Smooth muscle cell of the brain vasculature (primary cell): ENCODE measurements at regions not wholly inside any gene's neighbourhood (a gene's known extent, or its start where the extent isn't known, plus 50 kb on each side); places are given as distances from the start of the nearest gene placed in this dataset.
A peak's percentile ranks its signal among the peaks of the same experiment; 100 is the strongest.

Experiments used
- DNase-seq: peaks from one replicate; pipeline ENCODE4 v3.0.0-alpha.2; 2012; ENCODE audit warnings: low read depth, low spot score

DNA sequence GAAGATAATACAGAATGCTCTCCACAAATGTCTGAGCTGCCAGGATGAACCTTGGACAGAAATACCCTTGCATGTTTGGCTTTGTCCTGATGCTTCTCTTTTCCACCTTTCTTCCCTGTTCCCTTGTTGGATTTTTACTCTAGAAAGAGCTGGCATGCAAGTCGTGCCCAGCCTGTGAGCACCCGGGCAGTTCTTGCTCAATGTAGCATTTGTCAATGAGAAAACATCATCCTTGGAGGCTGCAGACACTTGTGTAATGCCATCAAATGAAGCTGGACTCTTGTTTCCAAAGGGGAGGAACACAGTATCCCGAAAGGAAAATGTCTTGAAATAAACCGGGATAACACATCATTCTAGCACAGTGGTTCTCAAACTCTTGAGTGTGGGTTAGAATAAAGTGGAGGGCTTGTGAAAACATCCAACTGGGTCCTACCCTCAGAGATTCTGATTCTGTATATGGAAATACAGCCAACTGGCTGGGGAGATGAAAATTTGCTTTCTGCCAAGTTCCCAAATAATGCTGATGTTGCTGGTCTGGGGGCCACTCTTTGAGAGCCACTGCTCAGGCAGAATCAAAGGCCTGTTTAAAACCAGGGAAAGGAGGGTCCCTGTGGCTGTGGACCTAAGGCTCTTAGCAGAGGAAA lies 237.2 kb downstream of the SPATA18 start:
- no peak for DNase-seq

DNA sequence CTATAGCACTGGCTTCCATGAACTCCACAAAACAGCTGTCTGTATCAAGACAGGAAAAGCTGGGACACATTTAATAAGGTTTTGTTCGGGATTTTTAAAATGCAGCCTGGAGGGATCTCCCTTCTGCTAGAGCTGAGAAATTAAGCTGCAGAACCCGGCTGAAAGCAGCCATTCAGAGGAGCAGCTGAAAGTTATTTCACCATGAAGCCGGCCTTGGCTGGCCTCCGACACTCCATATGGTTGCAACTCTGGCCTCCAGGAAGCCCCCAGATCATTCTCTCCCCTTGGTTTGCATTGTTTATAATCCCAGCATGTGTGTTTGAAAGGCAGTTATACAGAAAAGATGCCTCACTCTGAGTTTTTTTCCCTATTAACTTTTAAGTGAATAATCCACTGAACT lies 239.4 kb downstream of the SPATA18 start:
- no peak for DNase-seq

GRCh38 chr4:52292245-52292644 lies 241.1 kb downstream of the SPATA18 start:
- no peak for DNase-seq

DNA sequence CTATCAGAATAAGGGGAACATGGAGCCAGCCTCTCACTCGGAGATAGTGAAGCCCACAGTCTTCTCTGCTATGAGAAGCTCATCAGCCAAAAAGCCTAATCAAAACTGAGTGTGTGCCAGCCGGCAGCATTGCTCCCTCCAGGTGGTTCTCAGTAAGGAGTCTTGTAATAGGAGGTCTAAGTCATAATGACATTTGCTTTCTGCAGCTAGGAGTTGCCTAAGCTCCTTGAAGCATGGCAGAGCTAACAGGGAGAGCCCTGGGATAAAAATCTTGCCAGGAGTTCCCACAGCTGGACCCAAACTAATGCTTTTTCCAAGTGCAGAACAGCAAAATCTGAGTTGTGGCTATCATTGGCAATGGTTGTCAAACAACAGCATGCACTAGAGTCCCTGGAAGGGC lies 245.2 kb downstream of the SPATA18 start:
- no peak for DNase-seq

GRCh38 chr4:52298444-52298843 lies 247.3 kb downstream of the SPATA18 start:
- no peak for DNase-seq

DNA sequence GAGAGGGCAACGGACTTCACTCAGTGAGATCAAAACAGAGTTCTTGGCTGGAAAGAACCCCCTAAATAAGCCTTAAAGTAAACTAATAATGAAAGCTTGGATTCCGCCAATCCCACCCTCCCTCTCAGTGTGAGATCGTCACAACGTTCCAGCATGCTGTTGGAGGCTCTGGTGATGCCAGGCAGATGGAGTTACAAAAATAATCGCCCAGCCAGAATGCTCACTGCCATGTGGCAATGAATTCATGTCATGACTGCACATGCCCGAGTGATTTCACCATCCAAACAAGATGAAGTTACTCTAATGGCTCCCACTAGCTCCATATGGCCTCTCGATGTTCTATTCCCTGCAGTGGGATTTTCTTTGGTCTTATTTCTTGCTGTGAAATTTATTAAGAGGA lies 248.0 kb downstream of the SPATA18 start:
- DNase-seq = no peak

DNA sequence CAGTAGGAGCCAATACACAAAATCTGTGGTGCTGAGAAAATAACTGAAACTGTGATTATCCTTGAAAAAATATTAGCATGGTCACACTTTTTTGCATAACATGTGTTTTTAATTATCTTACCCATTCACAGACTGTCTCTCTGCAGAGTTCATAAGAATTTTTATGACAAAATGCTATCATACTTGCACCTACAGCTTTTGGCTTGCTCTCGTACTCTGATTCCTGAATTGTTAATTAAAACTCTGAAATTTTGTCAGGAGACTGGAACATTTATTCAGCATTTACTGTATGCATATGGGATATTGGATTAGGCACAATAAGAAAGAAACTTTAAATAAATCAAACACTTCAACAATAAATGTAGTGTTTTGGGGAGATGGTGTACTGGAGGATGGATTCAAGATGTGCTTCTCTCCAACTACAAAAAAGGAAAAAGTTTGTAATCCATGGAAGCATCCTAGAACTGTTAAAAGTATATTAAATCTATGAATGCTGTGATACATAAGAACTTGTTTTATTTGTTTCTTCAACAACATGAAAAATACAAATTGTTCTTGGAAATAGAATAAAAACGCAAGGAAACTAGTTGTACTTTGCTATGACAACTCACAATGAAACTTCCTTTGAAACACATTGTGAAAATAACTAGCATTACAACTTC lies 260.5 kb downstream of the SPATA18 start:
- no peak for DNase-seq

GRCh38 chr4:52312722-52313121 lies 261.6 kb downstream of the SPATA18 start:
- DNase-seq = no peak

DNA sequence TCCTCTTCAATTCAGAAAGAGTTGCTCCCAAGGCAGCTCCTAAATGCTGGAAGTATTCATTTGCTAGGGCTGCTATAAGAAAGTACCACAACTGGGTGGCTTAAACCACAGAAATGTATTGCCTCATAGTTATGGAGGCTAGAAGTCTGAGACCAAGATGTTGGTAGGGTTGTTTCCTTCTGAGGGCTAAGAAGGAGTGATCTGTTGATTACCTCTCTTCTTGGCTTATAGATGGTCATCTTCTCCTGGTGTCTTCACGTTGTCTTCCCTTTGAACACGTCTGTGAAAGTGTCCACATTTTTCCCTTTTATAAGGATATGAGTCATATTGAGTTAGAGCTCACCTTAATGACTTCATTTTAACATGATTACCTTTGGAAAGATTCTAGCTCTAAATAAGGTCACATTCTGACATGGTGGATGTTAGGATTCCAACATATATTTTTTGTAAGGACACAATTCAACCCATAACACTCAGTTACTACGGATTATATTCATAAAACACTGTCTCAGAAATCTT lies 266.3 kb downstream of the SPATA18 start:
- no peak for DNase-seq

- DNase-seq = no peak
Measured at GRCh38 chr4:52317981-52318380, 266.9 kb downstream of the SPATA18 start.

DNA sequence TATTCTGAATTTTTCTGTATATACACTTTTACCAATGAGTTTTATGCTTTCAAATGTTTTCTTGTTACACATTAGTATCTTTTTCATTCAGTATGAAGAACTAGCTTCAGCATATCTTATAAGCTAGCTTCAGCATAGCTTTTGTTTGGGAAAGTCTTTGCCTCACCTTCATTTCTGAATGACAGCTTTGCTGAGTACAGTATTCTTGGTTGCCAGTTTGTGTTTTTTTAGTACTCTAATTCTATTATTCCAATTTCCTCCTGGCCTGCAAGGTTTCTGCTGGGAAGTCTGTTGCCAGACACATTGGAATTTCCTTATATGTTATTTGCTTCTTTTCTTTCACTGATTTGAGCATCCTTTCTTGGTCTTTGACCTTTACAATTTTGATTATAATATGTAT lies 278.8 kb downstream of the SPATA18 start:
- no peak for DNase-seq

- no peak for DNase-seq
Measured at GRCh38 chr4:52343595-52343994, 292.5 kb downstream of the SPATA18 start.

- DNase-seq = no peak
Measured at GRCh38 chr4:52350926-52351325, 299.8 kb downstream of the SPATA18 start.

- no peak for DNase-seq
Measured at GRCh38 chr4:52358366-52358765, 300.7 kb downstream of the USP46 start.

GRCh38 chr4:52358883-52359321 lies 300.2 kb downstream of the USP46 start:
- DNase-seq = peak; percentile 35

- no peak for DNase-seq
Measured at GRCh38 chr4:52366191-52366590, 292.9 kb downstream of the USP46 start.

GRCh38 chr4:52366621-52367020 lies 292.5 kb downstream of the USP46 start:
- DNase-seq = no peak

GRCh38 chr4:52367282-52367830 lies 291.7 kb downstream of the USP46 start:
- no peak for DNase-seq

DNA sequence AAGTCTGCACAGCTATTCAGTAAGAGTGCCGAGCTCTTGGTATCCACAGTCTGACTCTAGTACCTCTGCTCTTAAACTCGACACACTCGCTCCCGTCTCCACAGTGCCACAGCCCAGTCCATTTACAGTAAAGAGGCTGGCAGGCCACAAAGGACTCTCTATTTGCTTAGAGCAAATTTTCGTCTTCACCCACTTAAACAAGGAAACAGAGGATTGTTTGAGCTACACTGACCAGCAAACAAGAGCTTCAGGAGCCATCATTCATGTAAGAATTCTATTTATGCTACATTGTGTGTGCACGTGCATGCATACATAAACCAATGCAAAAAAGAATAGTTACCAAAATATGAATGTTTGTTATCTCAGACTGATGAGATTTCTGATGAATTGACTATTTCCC lies 290.2 kb downstream of the USP46 start:
- DNase-seq = no peak

GRCh38 chr4:52369649-52370048 lies 289.5 kb downstream of the USP46 start:
- no peak for DNase-seq

- no peak for DNase-seq
Measured at GRCh38 chr4:52370576-52370975, 288.5 kb downstream of the USP46 start.

GRCh38 chr4:52371841-52372240 lies 287.3 kb downstream of the USP46 start:
- DNase-seq = no peak

GRCh38 chr4:52372269-52372668 lies 286.8 kb downstream of the USP46 start:
- no peak for DNase-seq
